NT2/D1 (cell line): ENCODE measurements at regions not wholly inside any gene's neighbourhood (a gene's known extent, or its start where the extent isn't known, plus 50 kb on each side); places are given as distances from the start of the nearest gene placed in this dataset.

ENCODE experiments used
- SUZ12 ChIP-seq: IDR thresholded peaks from 2 replicates; pipeline ENCODE4 v1.6.1; 2011; ENCODE audit not compliant: insufficient read length, insufficient read depth; ENCODE audit errors: extremely low read depth
- YY1 ChIP-seq: IDR thresholded peaks from 2 replicates; pipeline ENCODE4 v1.6.1; 2011; ENCODE audit not compliant: insufficient read length, insufficient read depth

DNA sequence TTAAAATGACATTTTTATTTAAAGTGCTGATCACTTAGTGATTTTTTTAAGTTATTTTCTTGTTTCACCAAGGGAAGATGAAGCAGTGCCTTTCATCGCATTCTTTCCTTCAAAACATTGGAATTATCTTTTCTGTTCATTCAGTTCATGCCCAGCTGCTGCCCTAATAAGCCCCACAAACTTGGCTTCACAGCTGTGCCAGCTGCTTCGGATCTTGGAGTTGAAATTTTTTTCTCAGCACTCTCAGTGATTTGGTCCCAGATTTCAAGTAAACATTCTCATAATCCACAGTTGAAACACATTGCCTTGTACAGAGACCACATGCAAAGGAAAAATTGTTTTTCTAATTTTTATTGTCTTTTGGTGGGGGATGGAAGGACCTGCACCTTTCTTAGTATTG, 353.3 kb upstream of the LRP1B start:
- no peak for TF ChIP-seq SUZ12
- TF ChIP-seq YY1 = no peak
